ENCODE measurements at regions not wholly inside any gene's neighbourhood (a gene's known extent, or its start where the extent isn't known, plus 50 kb on each side); places are given as distances from the start of the nearest gene placed in this dataset.

DNA sequence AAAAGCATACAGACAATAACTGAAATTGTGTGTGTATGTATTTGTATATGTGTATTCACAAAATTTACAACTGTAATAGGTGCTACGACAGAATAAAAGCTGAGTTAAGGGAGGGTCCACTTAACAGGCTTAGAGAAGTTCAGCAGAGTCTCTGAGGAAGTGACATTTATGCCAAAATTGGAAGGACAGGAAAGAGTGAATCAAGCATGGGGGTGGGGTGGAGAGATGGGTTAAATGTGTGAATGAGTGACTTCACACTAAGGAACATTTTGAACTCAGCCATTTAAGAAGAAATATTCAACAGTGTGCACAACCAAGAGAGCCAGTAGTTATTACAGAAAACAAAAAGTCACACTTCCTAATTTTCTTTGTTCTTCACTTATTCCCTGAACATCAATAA lies 53.8 kb upstream of the RGS1 start:
- DNase-seq (ENCODE audit: low read depth in 2 of 2), result peak in 1 of 2 donors; percentile 33

DNA sequence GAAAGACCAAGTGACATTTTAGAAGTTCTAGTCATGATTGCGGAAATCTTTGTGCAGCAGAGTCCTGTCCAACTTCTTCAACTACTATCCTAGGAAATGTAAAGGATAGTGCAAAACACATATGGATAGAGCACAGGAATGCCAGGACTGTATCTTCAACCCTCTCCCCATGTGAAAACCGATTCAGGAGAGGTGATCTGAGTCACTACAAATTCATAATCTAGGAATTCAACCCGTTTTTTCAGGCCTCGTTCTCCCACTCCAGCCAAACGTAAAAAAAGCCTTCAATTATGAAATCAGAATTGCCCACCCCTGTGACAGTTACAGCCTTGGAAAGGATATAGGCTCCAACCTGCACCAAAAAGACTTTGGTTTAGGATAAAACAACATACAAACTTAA lies 52.9 kb upstream of the RGS1 start:
- DNase-seq (ENCODE audit: low read depth in 2 of 2), result no peak

DNA sequence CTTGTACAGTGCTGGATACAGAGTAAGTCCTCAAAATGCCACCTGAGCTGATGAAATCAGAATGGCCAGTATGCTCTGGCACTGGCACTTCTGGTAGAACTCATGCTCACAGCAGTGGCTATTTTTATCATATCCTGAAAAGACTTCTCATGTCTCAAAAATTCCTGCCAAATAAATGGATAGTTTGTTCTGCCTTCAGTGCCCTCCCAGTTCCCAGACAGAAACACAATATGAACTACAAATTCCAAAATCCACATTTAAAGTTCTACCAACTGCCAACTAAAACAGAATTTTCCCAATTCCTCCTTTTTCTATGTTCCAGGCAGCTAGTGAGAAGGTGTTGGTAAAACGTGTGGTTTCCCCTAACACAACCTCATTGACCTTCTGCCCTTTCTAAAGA lies 51.4 kb upstream of the RGS1 start:
- no peak for DNase-seq (ENCODE audit: low read depth in 2 of 2)
